GM12891 (cell line): ENCODE measurements at regions not wholly inside any gene's neighbourhood (a gene's known extent, or its start where the extent isn't known, plus 50 kb on each side); places are given as distances from the start of the nearest gene placed in this dataset.

Experiments used
- DNase-seq: peaks from one replicate; pipeline ENCODE4 v3.0.0; 2011; ENCODE audit warnings: low spot score; ENCODE audit not compliant: insufficient read length
- FAIRE-seq: peaks from 2 replicates; lab custom pipeline; 2011; peaks lifted over from hg19 to GRCh38; lab: Jason Lieb, UNC
- PAX5 ChIP-seq: IDR thresholded peaks from 2 replicates; pipeline ENCODE4 v1.6.1; 2011; ENCODE audit warnings: low read length, moderate library complexity, mild to moderate bottlenecking; ENCODE audit not compliant: insufficient read depth, severe bottlenecking
- POLR2A ChIP-seq: IDR thresholded peaks from 2 replicates; pipeline ENCODE4 v1.6.1; 2011; ENCODE audit warnings: low read depth, low read length, control low read depth
- POLR2AphosphoS5 ChIP-seq: IDR thresholded peaks from 2 replicates; pipeline ENCODE4 v1.6.1; 2011; ENCODE audit warnings: low read depth, low read length, control low read depth
- POU2F2 ChIP-seq: IDR thresholded peaks from 2 replicates; pipeline ENCODE4 v1.6.1; 2011; ENCODE audit warnings: low read depth, mild to moderate bottlenecking, control low read depth, low read length, moderate library complexity
- SPI1 ChIP-seq: IDR thresholded peaks from 2 replicates; pipeline ENCODE4 v1.6.1; 2011; ENCODE audit warnings: low read depth, low read length, control low read depth
- TAF1 ChIP-seq: IDR thresholded peaks from 2 replicates; pipeline ENCODE4 v1.6.1; 2011; ENCODE audit warnings: low read depth, low read length, control low read depth

- TF ChIP-seq TAF1 (no peak), SPI1 (no peak), PAX5 (no peak), POLR2AphosphoS5 (no peak)
- no peak for FAIRE-seq
- DNase-seq: no peak
Measured at GRCh38 chr7:22895140-22895827, 72.6 kb upstream of the TOMM7 start.

- no peak for DNase-seq
- no peak for FAIRE-seq
- TF ChIP-seq POLR2A (no peak), POLR2AphosphoS5 (no peak), TAF1 (no peak), SPI1 (no peak), PAX5 (no peak), POU2F2 (no peak)
Measured at GRCh38 chr7:22894546-22894945, 71.9 kb upstream of the TOMM7 start.

- FAIRE-seq (no peak), DNase-seq (no peak)
- TF ChIP-seq PAX5: no peak
- no peak for TF ChIP-seq POLR2AphosphoS5
- TF ChIP-seq TAF1: no peak
- no peak for TF ChIP-seq SPI1
- TF ChIP-seq POU2F2: no peak
- no peak for TF ChIP-seq POLR2A
Measured at GRCh38 chr7:22890773-22891172, 68.1 kb upstream of the TOMM7 start.

- peak; percentile 47 for DNase-seq
- TF ChIP-seq POU2F2 (peak; percentile 72; the same call in 1 of the 2 replicates), SPI1 (peak; percentile 37; the same call in 1 of the 2 replicates), TAF1 (peak; percentile 46; the same call in 1 of the 2 replicates), PAX5 (no peak), POLR2AphosphoS5 (no peak), POLR2A (peak; percentile 32; the same call in 1 of the 2 replicates)
- peak; percentile 100 for FAIRE-seq
Measured at GRCh38 chr7:22885797-22886261, 63.2 kb upstream of the TOMM7 start.

- DNase-seq (no peak), FAIRE-seq (peak; percentile 71)
- TF ChIP-seq POLR2AphosphoS5 (no peak), PAX5 (no peak), POU2F2 (no peak), TAF1 (no peak), SPI1 (no peak), POLR2A (no peak)
Measured at GRCh38 chr7:22884911-22885788, 62.5 kb upstream of the TOMM7 start.

GRCh38 chr7:22882106-22882505 lies 59.5 kb upstream of the TOMM7 start:
- TF ChIP-seq POLR2A (no peak), POLR2AphosphoS5 (no peak), SPI1 (no peak), PAX5 (no peak), TAF1 (no peak), POU2F2 (no peak)
- DNase-seq (no peak), FAIRE-seq (no peak)

GRCh38 chr7:22879709-22880306 lies 57.2 kb upstream of the TOMM7 start:
- DNase-seq (no peak), FAIRE-seq (no peak)
- TF ChIP-seq SPI1 (no peak), POLR2AphosphoS5 (no peak), PAX5 (no peak), POU2F2 (no peak), TAF1 (no peak), POLR2A (no peak)

GRCh38 chr7:22879280-22879679 lies 56.6 kb upstream of the TOMM7 start:
- FAIRE-seq (no peak), DNase-seq (no peak)
- TF ChIP-seq PAX5 (no peak), POU2F2 (no peak), POLR2A (no peak), TAF1 (no peak), SPI1 (no peak), POLR2AphosphoS5 (no peak)
